ENCODE measurements at regions not wholly inside any gene's neighbourhood (a gene's known extent, or its start where the extent isn't known, plus 50 kb on each side); places are given as distances from the start of the nearest gene placed in this dataset.
A peak's percentile ranks its signal among the peaks of the same experiment; 100 is the strongest.

GRCh38 chr13:21233086-21233485 is 56.6 kb downstream of the MRPL57 start:
- peak; percentile 34 for DNase-seq (ENCODE audit: extremely low spot score)
- POLR2A ChIA-PET: no interaction called here
- TF ChIP-seq CTCF (IDR thresholded peaks at IDR 0.05; ENCODE audit: control extremely low read depth, extremely low read depth, low read depth, missing control alignments): no peak
- CTCF ChIA-PET: interaction anchor here (0.7 to 1.5 kb wide), 2 partner anchors 15 to 16 kb away, joined by 3 to 4 read pairs; no protein-coding TSS in a partner anchor

- TF ChIP-seq CTCF (IDR thresholded peaks at IDR 0.05; ENCODE audit: control extremely low read depth, extremely low read depth, low read depth, missing control alignments): no peak
- ChIA-PET POLR2A (no interaction called here), CTCF (no interaction called here)
Observed at GRCh38 chr13:21234526-21234925, 58.1 kb downstream of the MRPL57 start.

GRCh38 chr13:21235174-21235573 is 58.7 kb downstream of the MRPL57 start:
- DNase-seq (ENCODE audit: extremely low spot score): no peak
- no peak for TF ChIP-seq CTCF (IDR thresholded peaks at IDR 0.05; ENCODE audit: control extremely low read depth, extremely low read depth, low read depth, missing control alignments)
- POLR2A ChIA-PET: no interaction called here
- CTCF ChIA-PET: no interaction called here

More at GRCh38 chr13:21234526-21234925, 58.1 kb downstream of the MRPL57 start:
- DNase-seq (ENCODE audit: extremely low spot score): no peak

- ChIA-PET POLR2A (no interaction called here), CTCF (interaction anchor here (1.7 kb wide), 1 partner anchor 11 kb away, joined by 6 read pairs; no protein-coding TSS in a partner anchor)
- no peak for TF ChIP-seq CTCF (IDR thresholded peaks at IDR 0.05; ENCODE audit: control extremely low read depth, extremely low read depth, low read depth, missing control alignments)
- no peak for DNase-seq (ENCODE audit: extremely low spot score)
Observed at GRCh38 chr13:21237081-21237480, 60.6 kb downstream of the MRPL57 start.

- ChIA-PET CTCF (no interaction called here), POLR2A (no interaction called here)
- no peak for DNase-seq (ENCODE audit: extremely low spot score)
- no peak for TF ChIP-seq CTCF (IDR thresholded peaks at IDR 0.05; ENCODE audit: control extremely low read depth, extremely low read depth, low read depth, missing control alignments)
Observed at GRCh38 chr13:21238267-21238666, 61.8 kb downstream of the MRPL57 start.

GRCh38 chr13:21240586-21240985 is 64.1 kb downstream of the MRPL57 start:
- CTCF ChIA-PET: interaction anchor here (0.7 to 1.4 kb wide), 3 partner anchors 9 to 58 kb away, joined by 3 read pairs; no protein-coding TSS in a partner anchor
- no peak for TF ChIP-seq CTCF (IDR thresholded peaks at IDR 0.05; ENCODE audit: control extremely low read depth, extremely low read depth, low read depth, missing control alignments)
- DNase-seq (ENCODE audit: extremely low spot score): no peak
- POLR2A ChIA-PET: no interaction called here

- POLR2A ChIA-PET: no interaction called here
- DNase-seq (ENCODE audit: extremely low spot score): no peak
- TF ChIP-seq CTCF (IDR thresholded peaks at IDR 0.05; ENCODE audit: control extremely low read depth, extremely low read depth, low read depth, missing control alignments): no peak
- CTCF ChIA-PET: no interaction called here
Observed at GRCh38 chr13:21242236-21242635, 65.8 kb downstream of the MRPL57 start.

All from GM10248 (cell line).